ENCODE measurements at regions not wholly inside any gene's neighbourhood (a gene's known extent, or its start where the extent isn't known, plus 50 kb on each side); places are given as distances from the start of the nearest gene placed in this dataset.

GRCh38 chr10:2584385-2584784, 483.0 kb upstream of the PFKP start:
- TF ChIP-seq POLR2A (IDR thresholded peaks at IDR 0.05) = no peak
- no peak for TF ChIP-seq CTCF (IDR thresholded peaks at IDR 0.05)
- WGBS (ENCODE audit: insufficient coverage, low coverage, low lambda C conversion rate, missing lambda C conversion rate) = 68% methylated on average over 2 of the region's 2 CpGs
- no peaks in the 10 kb centered on the region for H3K36me3 ChIP-seq
- ATAC-seq (no peak), DNase-seq (no peak)
- H3K27ac ChIP-seq = no peak overlapping the region
- no peaks in the 10 kb centered on the region for H3K27me3 ChIP-seq
- intact Hi-C loops (cut with DNase I) = no loop called here
- no peak overlapping the region for H3K4me3 ChIP-seq
- no peaks in the 10 kb centered on the region for H3K4me1 ChIP-seq
- no peaks in the 10 kb centered on the region for H3K9me3 ChIP-seq

- TF ChIP-seq POLR2A (IDR thresholded peaks at IDR 0.05) (no peak), CTCF (IDR thresholded peaks at IDR 0.05) (no peak)
- no peak overlapping the region for H3K27ac ChIP-seq
- no peak for ATAC-seq
- H3K4me1 ChIP-seq = no peaks in the 10 kb centered on the region
- no peak overlapping the region for H3K4me3 ChIP-seq
- no peaks in the 10 kb centered on the region for H3K9me3 ChIP-seq
- 37% methylated on average over 3 of the region's 3 CpGs for WGBS (ENCODE audit: insufficient coverage, low coverage, low lambda C conversion rate, missing lambda C conversion rate)
- H3K36me3 ChIP-seq = no peaks in the 10 kb centered on the region
- H3K27me3 ChIP-seq = no peaks in the 10 kb centered on the region
- intact Hi-C loops (cut with DNase I) = no loop called here
- DNase-seq = no peak
Observed at GRCh38 chr10:2576892-2577291, 490.5 kb upstream of the PFKP start.

- no peak for DNase-seq
- H3K4me1 ChIP-seq = no peaks in the 10 kb centered on the region
- H3K9me3 ChIP-seq = no peaks in the 10 kb centered on the region
- 44% methylated on average over 6 of the region's 6 CpGs for WGBS (ENCODE audit: insufficient coverage, low coverage, low lambda C conversion rate, missing lambda C conversion rate)
- no peak overlapping the region for H3K27ac ChIP-seq
- intact Hi-C loops (cut with DNase I) = no loop called here
- no peaks in the 10 kb centered on the region for H3K36me3 ChIP-seq
- ATAC-seq = no peak
- TF ChIP-seq CTCF (IDR thresholded peaks at IDR 0.05) (no peak), POLR2A (IDR thresholded peaks at IDR 0.05) (no peak)
- no peaks in the 10 kb centered on the region for H3K27me3 ChIP-seq
- no peak overlapping the region for H3K4me3 ChIP-seq
Observed at GRCh38 chr10:2575460-2575859, 491.9 kb upstream of the PFKP start.

GRCh38 chr10:2572611-2573010, 494.7 kb upstream of the PFKP start:
- DNase-seq (no peak), ATAC-seq (no peak)
- no peaks in the 10 kb centered on the region for H3K4me1 ChIP-seq
- intact Hi-C loops (cut with DNase I) = no loop called here
- no peaks in the 10 kb centered on the region for H3K36me3 ChIP-seq
- WGBS (ENCODE audit: insufficient coverage, low coverage, low lambda C conversion rate, missing lambda C conversion rate) = 62% methylated on average over 1 of the region's 1 CpG
- H3K27me3 ChIP-seq = no peaks in the 10 kb centered on the region
- TF ChIP-seq POLR2A (IDR thresholded peaks at IDR 0.05) (no peak), CTCF (IDR thresholded peaks at IDR 0.05) (no peak)
- no peaks in the 10 kb centered on the region for H3K9me3 ChIP-seq
- H3K4me3 ChIP-seq = no peak overlapping the region
- H3K27ac ChIP-seq = no peak overlapping the region

GRCh38 chr10:2556883-2557282, 510.5 kb upstream of the PFKP start:
- intact Hi-C loops (cut with DNase I) = no loop called here
- no peak for ATAC-seq
- no peaks in the 10 kb centered on the region for H3K27me3 ChIP-seq
- no peaks in the 10 kb centered on the region for H3K4me1 ChIP-seq
- no peak for DNase-seq
- no peak overlapping the region for H3K4me3 ChIP-seq
- no peaks in the 10 kb centered on the region for H3K9me3 ChIP-seq
- TF ChIP-seq CTCF (IDR thresholded peaks at IDR 0.05) = no peak
- TF ChIP-seq POLR2A (IDR thresholded peaks at IDR 0.05) = no peak
- no peak overlapping the region for H3K27ac ChIP-seq
- no peaks in the 10 kb centered on the region for H3K36me3 ChIP-seq
- 55% methylated on average over 1 of the region's 1 CpG for WGBS (ENCODE audit: insufficient coverage, low coverage, low lambda C conversion rate, missing lambda C conversion rate)

Measured in right lobe of liver (tissue), 6 donors.